Fibroblast of lung (primary cell): ENCODE measurements at regions not wholly inside any gene's neighbourhood (a gene's known extent, or its start where the extent isn't known, plus 50 kb on each side); places are given as distances from the start of the nearest gene placed in this dataset.

Source experiments
- CTCF ChIP-seq, 2 donors: IDR thresholded peaks in 1 of 2; conservative IDR thresholded peaks in 1 of 2; 1 replicate in 1 of 2; 2 replicates in 1 of 2; pipeline ENCODE4 v1.5.1; 2011 to 2012; ENCODE audit warnings: low read length in 2 of 2, control low read depth in 1 of 2, inconsistent platforms in 1 of 2, low read depth in 1 of 2, mild to moderate bottlenecking in 1 of 2
- EZH2 ChIP-seq: IDR thresholded peaks from 2 replicates; pipeline ENCODE4 v1.5.1; 2012; ENCODE audit warnings: low read length, control low read depth, mild to moderate bottlenecking; ENCODE audit errors: missing control alignments

DNA sequence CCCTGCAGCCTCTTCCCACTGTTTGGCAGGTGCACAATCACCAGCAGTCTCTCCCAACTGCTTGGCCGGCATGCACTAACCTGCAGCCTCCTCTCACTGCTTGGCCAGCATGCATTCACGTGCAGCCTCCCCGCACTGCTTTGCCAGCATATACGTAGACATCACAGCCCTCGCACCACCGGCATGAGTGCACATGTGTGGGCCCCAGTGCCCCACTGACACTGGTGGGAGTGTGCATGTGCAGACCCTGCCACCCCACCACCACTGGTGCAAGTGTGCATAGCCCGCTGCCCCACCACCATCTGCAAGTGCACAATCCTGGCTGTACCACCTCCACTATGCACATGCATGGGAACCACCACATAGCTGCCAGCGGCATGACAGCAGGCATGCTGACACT lies 127.5 kb upstream of the SOX9 start:
- TF ChIP-seq CTCF (conservative IDR thresholded peaks at IDR 0.05 in 1 of 2, IDR thresholded peaks at IDR 0.05 in 1 of 2; ENCODE audit: low read depth in 1 of 2, low read length in 2 of 2) (no peak), EZH2 (no peak)
